ENCODE measurements at regions not wholly inside any gene's neighbourhood (a gene's known extent, or its start where the extent isn't known, plus 50 kb on each side); places are given as distances from the start of the nearest gene placed in this dataset.

DNA sequence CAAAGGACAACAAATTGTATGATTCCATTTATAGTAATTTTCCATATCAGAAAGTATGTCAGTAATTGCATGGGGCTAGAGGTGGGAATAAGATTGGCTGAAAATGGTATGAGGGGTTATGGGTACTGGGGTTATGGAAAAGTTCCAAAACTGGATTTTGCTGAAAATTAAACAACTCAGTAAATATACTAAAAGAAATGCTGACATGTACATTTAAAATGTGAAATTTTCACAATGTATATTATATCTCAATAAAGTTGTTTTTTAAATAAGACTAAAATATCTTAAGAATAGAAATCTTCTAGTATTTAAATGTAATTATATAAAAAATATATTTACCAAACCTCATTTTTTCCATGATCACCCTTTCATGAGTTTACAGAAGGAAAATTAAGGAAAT, 844.9 kb upstream of the SLIT2 start:
- TF ChIP-seq SIN3A (IDR thresholded peaks at IDR 0.05; ENCODE audit: borderline replicate concordance, low read depth, low read length) (no peak), KLF13 (CRISPR knock-in tag; IDR thresholded peaks at IDR 0.05) (no peak), KDM5A (IDR thresholded peaks at IDR 0.05; ENCODE audit: borderline replicate concordance, low read length) (no peak), NR2C2 (CRISPR knock-in tag; IDR thresholded peaks at IDR 0.05; ENCODE audit: borderline replicate concordance) (no peak), ELF1 (CRISPR knock-in tag; IDR thresholded peaks at IDR 0.05) (no peak), PHF20 (CRISPR knock-in tag; IDR thresholded peaks at IDR 0.05) (no peak), CTCF (CRISPR knock-in tag; IDR thresholded peaks at IDR 0.05) (no peak), ZNF414 (CRISPR knock-in tag; IDR thresholded peaks at IDR 0.05) (no peak)
- TF ChIP-seq, protein P1, sequence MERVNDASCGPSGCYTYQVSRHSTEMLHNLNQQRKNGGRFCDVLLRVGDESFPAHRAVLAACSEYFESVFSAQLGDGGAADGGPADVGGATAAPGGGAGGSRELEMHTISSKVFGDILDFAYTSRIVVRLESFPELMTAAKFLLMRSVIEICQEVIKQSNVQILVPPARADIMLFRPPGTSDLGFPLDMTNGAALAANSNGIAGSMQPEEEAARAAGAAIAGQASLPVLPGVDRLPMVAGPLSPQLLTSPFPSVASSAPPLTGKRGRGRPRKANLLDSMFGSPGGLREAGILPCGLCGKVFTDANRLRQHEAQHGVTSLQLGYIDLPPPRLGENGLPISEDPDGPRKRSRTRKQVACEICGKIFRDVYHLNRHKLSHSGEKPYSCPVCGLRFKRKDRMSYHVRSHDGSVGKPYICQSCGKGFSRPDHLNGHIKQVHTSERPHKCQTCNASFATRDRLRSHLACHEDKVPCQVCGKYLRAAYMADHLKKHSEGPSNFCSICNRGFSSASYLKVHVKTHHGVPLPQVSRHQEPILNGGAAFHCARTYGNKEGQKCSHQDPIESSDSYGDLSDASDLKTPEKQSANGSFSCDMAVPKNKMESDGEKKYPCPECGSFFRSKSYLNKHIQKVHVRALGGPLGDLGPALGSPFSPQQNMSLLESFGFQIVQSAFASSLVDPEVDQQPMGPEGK (CRISPR knock-in tag; IDR thresholded peaks at IDR 0.05), result no peak
- TF ChIP-seq, protein P2, sequence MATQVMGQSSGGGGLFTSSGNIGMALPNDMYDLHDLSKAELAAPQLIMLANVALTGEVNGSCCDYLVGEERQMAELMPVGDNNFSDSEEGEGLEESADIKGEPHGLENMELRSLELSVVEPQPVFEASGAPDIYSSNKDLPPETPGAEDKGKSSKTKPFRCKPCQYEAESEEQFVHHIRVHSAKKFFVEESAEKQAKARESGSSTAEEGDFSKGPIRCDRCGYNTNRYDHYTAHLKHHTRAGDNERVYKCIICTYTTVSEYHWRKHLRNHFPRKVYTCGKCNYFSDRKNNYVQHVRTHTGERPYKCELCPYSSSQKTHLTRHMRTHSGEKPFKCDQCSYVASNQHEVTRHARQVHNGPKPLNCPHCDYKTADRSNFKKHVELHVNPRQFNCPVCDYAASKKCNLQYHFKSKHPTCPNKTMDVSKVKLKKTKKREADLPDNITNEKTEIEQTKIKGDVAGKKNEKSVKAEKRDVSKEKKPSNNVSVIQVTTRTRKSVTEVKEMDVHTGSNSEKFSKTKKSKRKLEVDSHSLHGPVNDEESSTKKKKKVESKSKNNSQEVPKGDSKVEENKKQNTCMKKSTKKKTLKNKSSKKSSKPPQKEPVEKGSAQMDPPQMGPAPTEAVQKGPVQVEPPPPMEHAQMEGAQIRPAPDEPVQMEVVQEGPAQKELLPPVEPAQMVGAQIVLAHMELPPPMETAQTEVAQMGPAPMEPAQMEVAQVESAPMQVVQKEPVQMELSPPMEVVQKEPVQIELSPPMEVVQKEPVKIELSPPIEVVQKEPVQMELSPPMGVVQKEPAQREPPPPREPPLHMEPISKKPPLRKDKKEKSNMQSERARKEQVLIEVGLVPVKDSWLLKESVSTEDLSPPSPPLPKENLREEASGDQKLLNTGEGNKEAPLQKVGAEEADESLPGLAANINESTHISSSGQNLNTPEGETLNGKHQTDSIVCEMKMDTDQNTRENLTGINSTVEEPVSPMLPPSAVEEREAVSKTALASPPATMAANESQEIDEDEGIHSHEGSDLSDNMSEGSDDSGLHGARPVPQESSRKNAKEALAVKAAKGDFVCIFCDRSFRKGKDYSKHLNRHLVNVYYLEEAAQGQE (IDR thresholded peaks at IDR 0.05; ENCODE audit: borderline replicate concordance in 1 of 2, low read depth in 1 of 2, low read length in 2 of 2), result no peak

Measured in HepG2 (cell line).